HG03060 (cell line): ENCODE measurements at regions not wholly inside any gene's neighbourhood (a gene's known extent, or its start where the extent isn't known, plus 50 kb on each side); places are given as distances from the start of the nearest gene placed in this dataset.

Experiments used
- ATAC-seq: cut with Tn5 transposase; IDR thresholded peaks from one replicate; pipeline ENCODE4 v1.9.1; 2021; ENCODE audit warnings: low read depth, moderate number of reproducible peaks; ENCODE audit not compliant: unreplicated experiment

GRCh38 chr6:141700819-141701218 is 431.9 kb upstream of the GJE1 start:
- ATAC-seq, result no peak

GRCh38 chr6:141688916-141689315 is 443.8 kb upstream of the GJE1 start:
- no peak for ATAC-seq

DNA sequence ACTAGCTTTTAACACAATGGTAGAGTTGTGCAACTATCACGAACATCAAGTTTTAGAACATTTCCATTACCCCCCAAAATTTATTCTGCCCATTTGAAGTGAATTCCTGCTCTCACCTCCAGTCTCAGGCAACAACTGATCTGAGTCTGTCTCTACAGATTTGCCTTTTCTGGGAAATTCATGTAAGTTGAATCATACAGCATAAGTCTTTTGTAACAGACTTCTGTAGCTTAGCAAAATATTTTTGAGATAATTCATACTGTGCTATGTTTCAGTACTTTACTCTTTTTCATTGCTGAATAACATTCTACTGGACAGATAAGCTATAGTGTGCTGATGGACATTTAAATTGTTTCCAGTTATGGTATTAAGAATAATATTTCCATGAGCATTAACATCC is 447.3 kb upstream of the GJE1 start:
- ATAC-seq, result no peak

DNA sequence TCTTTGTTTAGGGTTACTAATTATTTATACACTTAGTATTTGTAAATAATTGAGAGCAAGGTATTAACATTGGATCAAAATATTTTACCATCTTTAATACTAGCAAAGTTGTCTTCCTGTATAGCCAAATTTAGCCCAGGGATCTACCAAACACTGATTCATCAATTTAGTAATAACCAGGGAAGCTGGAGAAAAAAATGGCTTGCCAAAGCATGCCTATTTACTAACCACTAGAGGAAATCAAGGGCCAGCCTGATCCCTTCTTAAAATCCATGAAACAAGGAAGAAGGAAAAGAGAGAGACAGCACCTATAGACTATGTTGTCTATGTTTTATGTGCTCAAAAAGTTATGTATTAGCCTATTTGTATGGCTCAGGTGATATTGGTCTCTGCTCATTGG is 450.3 kb upstream of the GJE1 start:
- no peak for ATAC-seq

GRCh38 chr6:141677598-141678211 is 455.0 kb upstream of the GJE1 start:
- ATAC-seq, result no peak

GRCh38 chr6:141675957-141676356 is 456.8 kb upstream of the GJE1 start:
- no peak for ATAC-seq

DNA sequence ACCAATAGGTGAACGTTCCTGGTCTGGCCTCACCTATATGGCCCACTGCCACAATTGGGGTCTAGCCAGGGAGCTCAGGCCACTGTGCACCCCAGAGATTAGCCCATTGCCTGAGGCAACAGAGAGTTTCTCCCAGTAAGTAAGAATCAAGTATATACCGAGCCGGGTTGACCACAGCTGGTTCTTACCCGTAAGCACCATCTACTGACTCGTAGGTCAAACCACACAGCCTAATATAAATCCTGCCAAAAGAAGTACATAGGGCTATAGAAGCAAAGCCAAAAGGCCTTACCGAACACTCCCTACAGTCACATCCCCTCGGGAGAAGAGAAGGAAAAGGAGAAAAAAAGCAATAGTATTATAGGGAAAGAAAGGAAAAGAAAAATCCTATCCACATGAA is 463.6 kb upstream of the GJE1 start:
- no peak for ATAC-seq

- ATAC-seq, result no peak
Observed at GRCh38 chr6:141667580-141668309, 465.0 kb upstream of the GJE1 start.

GRCh38 chr6:141666187-141666586 is 466.5 kb upstream of the GJE1 start:
- ATAC-seq, result no peak

DNA sequence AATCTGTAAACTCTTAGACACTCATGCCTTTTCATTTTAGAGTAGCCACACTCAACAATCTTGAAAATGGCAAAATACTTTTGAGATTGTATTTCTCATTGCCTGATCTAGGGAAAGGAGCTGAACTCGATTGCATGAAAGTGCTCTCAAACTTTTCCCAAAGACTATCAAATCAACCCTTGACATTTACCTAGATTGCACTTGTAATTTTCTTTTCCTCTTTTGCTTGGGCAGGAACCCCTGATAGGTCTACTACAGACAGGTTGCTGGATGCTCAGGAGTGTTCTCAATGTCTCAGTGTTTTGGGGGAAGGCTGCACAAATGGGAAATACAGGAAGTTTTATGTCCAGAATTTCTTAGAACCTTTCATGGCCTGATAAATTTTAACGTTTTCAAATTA is 468.0 kb upstream of the GJE1 start:
- ATAC-seq, result no peak

DNA sequence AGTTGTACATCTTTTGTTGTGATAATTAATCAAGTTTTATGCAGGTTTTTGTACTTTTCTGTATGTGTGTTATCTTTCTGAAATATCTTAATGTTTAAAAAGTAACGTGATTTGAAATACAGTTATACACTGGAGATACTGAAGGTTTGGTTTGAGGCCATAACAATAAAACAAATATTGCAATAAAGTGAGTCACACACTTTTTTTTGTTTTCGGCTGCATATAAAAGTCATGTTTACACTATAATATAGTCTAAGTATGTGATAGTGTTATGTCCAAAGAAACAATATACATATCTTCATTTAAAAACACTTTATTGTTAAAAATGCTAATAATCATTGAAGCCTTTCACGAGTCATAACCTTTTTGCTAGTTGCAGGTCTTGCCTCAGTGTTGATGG is 473.1 kb upstream of the GJE1 start:
- no peak for ATAC-seq

DNA sequence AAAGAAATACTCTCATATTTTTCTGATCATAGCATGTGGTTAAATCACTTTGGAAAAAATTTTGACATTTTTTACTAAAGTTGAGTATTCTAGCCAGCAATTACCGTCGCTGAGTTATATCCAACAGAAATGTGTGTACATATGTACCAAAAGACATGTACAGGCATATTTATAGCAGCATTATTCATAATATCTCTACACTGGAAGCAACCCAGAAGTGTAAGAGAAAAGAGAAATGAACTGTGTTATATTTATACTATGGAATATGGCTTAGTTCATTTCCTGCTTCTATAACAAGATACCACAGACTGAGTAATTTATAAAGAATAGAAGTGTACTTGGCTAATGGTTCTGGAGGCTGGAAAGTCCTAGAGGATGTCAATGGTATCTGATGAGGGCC is 474.0 kb upstream of the GJE1 start:
- no peak for ATAC-seq

DNA sequence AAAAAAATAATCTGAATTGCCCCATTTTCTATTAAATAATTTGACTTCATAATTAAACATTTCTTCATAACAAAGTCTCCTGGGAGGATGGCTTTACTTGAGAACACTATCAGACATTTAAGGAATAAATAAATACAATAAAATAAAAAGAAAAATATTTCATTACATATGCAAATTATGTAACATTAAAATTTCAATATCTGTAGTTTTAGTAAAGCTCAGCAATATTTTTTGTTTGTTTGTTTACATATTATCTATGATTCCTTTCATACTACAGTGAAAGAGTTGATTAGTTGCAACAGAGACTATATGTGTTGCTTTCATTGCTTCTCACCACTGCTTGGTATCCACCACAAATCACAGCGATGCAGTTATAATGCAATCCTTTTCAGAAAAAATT is 474.9 kb upstream of the GJE1 start:
- ATAC-seq, result no peak

DNA sequence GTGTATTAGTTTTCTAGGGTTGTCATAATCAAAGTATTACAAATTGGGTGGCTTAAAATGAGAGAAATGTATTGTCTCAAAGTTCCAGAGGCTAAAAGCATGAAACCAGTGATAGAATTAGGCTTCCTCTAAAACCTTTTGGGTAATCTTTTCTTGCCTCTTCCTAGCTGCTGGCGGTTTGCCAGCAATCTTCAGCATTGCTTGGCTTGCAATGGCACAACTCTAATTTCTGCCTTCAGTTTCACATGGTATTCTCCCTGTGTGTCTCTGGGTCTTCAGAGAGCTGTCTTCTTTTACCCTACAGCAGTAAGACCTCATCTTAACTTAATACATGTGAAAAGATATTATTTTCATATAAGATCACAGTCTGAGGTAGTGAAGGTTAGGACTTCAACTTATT is 479.1 kb upstream of the GJE1 start:
- ATAC-seq, result no peak

DNA sequence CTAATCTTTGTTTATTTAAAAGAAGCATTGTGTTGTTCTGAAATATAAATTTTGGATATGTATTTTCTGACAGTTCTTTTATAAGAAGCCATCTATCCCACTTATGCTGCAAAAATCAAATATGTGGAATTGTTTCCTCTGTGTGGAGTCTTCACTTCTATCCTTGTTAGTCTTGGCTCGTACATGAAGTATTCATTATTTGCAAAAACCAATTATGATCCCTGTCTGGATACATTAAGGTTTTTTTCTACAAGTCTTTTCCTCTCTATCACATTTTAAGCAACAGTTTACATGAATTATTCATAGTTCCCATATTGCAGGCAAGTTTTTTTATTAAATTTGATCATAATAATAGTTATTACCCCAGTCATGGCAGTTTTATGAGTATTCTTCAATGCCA is 490.8 kb upstream of the GJE1 start:
- ATAC-seq, result no peak

- no peak for ATAC-seq
Observed at GRCh38 chr6:141641406-141641805, 491.3 kb upstream of the GJE1 start.

DNA sequence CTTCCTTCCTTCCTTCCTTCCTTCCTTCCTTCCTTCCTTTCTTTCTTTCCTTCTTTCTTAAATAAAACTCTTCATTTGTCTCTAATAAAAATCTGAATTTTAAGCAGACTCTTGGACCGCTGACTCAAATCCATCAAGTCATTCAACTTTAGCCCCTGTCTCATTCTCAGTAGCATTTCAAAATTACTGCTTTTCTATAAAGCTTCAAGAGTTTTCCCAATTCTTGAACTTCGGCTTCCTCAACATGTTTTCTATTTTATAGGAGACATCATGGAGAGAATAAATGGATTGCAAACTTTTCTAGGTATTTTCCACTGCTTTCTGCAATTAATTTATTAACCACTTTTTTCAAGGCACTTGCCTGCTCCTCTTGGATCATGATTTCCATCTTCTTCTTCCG is 497.1 kb upstream of the GJE1 start:
- no peak for ATAC-seq

DNA sequence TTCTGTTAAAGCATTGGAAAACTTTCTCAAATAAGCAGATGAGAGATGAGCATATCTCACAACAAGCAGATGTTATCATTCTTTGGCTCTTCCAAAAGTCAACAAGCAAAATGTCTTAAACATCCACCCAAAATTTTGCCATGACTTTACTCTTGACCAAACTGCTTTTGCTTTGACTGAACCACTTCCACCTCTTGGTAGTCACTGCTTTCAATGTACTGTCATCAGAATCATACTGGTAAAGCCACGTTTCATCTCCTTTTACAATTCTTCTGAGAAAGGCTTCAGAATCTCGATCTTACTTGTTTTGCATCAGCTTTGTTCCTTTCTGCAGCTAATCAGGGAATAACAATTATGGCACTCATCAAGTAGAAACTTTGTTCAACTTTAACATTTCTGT is 498.5 kb upstream of the GJE1 start:
- no peak for ATAC-seq

DNA sequence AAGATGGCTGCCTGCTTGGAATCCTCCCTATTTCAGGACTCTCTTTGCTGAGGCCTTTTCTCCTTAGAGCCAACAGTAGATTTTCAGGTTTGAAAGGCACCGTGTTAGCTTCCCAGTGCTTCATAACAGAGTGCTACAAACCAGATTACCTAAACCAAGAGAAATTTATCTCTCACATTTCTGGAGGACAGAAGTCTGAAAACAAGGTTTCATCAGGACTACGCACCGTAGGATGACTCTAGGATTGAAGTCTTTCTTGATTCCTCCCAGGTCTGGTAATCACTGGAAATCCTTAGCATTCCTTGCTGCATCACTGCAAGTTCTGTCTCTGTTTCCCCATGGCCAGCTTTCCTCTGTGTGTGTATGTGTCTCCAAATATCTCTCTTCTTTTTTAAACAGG is 508.4 kb upstream of the GJE1 start:
- no peak for ATAC-seq

DNA sequence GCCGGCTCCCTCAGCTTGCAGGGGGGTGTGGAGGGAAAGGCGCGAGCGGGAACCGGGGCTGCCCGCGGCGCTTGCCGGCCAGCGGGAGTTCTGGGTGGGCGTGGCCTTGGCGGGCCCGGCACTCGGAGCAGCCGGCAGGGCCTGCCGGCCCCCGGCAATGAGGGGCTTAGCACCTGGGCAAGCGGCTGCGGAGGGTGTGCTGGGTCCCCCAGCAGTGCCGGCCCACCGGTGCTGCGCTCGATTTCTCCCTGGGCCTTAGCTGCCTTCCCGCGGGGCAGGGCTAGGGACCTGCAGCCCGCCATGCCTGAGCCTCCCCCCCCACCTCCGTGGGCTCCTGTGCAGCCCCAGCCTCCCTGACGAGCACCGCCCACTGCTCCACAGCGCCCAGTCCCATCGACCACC is 514.5 kb upstream of the GJE1 start:
- no peak for ATAC-seq

GRCh38 chr6:141610741-141611140 is 522.0 kb upstream of the GJE1 start:
- no peak for ATAC-seq

DNA sequence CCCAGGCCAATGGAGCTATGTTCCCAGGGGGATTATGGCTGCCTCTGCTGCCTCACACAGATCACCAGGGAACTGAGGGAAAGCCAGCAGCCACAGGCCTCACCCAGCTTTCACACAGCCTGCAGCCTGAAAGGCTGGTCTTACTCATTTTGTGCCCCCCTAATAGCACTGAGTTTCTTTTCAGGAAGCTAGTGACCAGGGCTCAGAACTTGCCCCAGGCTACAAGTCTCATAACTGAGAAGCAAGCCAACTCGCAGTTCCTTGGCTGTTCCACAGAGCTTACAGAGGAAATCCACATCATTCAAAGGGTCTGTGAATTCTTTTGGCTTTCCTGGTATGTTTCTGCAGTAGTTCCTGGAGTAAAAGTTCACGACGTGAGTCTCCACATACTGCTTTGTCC is 524.8 kb upstream of the GJE1 start:
- ATAC-seq, result no peak

GRCh38 chr6:141598487-141598886 is 534.2 kb upstream of the GJE1 start:
- ATAC-seq, result no peak
